GM12892 (cell line): ENCODE measurements at regions not wholly inside any gene's neighbourhood (a gene's known extent, or its start where the extent isn't known, plus 50 kb on each side); places are given as distances from the start of the nearest gene placed in this dataset.

ENCODE experiments used
- POLR2A ChIP-seq: IDR thresholded peaks from 2 replicates; pipeline ENCODE4 v1.6.1; 2011; ENCODE audit warnings: low read depth, low read length, control low read depth
- POLR2AphosphoS5 ChIP-seq: IDR thresholded peaks from 2 replicates; pipeline ENCODE4 v1.6.1; 2011; ENCODE audit warnings: low read depth, low read length, control low read depth

GRCh38 chr5:3354606-3355005 is 241.0 kb upstream of the IRX1 start:
- TF ChIP-seq POLR2A = no peak
- no peak for TF ChIP-seq POLR2AphosphoS5
